C4-2B (cell line): ENCODE measurements at regions not wholly inside any gene's neighbourhood (a gene's known extent, or its start where the extent isn't known, plus 50 kb on each side); places are given as distances from the start of the nearest gene placed in this dataset.

Experiments
- CTCF ChIP-seq: fragments of 450-650 bp; conservative IDR thresholded peaks from 2 replicates; pipeline ENCODE4 v1.5.1; 2017; ENCODE audit warnings: mild to moderate bottlenecking
- ZFX ChIP-seq: fragments of 450-650 bp; IDR thresholded peaks from 2 replicates; pipeline ENCODE4 v1.6.1; 2017

DNA sequence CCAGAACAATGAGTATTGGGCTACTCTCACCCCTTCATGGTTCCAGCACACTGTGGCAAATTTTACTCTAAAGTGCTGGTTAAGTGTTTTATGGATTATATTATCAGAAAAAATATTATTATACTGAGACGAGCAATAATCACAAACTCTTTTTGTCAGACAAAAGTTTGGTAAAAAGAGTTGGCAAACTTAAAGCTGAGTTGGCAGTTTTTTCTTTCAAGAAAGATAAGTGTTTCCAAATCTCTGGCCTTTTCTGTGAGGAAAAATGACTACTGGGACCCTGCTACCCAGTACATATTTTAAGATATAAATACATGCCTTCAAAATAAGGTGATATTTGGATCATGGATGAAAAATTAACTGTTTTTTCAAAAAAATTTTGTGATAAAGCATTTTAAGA lies 471.5 kb upstream of the IL12A start:
- TF ChIP-seq CTCF, result no peak
- no peak for TF ChIP-seq ZFX
